ENCODE measurements at regions not wholly inside any gene's neighbourhood (a gene's known extent, or its start where the extent isn't known, plus 50 kb on each side); places are given as distances from the start of the nearest gene placed in this dataset.

GRCh38 chr4:77306496-77306895, 149.5 kb downstream of the CCNG2 start:
- Histone ChIP-seq H4K8ac (replicated peaks; ENCODE audit: insufficient read length, low read depth, low read length) (no peak overlapping the region), H3K27me3 (ENCODE audit: insufficient read depth, low read length) (no peaks in the 10 kb centered on the region), H3K4me2 (ENCODE audit: insufficient read depth, insufficient read length, low read length) (no peak overlapping the region), H3K4me1 (ENCODE audit: insufficient read depth, low read length) (0 out of 2 replicates have a peak, but pooled peaks cover under 1% of the 10 kb centered on the region), H2BK5ac (ENCODE audit: insufficient read length, low read length) (no peak overlapping the region), H3K79me1 (ENCODE audit: insufficient read depth, low read depth, low read length, poor library complexity, severe bottlenecking) (no peaks in the 10 kb centered on the region), H4K20me1 (ENCODE audit: control insufficient read depth, insufficient read depth, insufficient read length) (no peaks in the 10 kb centered on the region), H3K23ac (ENCODE audit: insufficient read length, low read depth, low read length) (no peak overlapping the region), H4K5ac (ENCODE audit: insufficient read length, low read depth, low read length) (no peak overlapping the region), H3K9ac (ENCODE audit: extremely low read depth, insufficient read length, low read length) (no peak overlapping the region), H2BK20ac (ENCODE audit: low read depth, low read length, poor library complexity, severe bottlenecking) (no peak overlapping the region), H2BK120ac (ENCODE audit: low read depth, low read length, poor library complexity, severe bottlenecking) (no peak overlapping the region), H3K27ac (ENCODE audit: insufficient read length, low read depth, low read length) (no peak overlapping the region), H3K56ac (ENCODE audit: insufficient read length, low read depth, low read length) (no peak overlapping the region), H2AFZ (ENCODE audit: low read length) (no peak overlapping the region), H2BK12ac (ENCODE audit: insufficient read length, low read depth, low read length) (no peak overlapping the region), H3K4ac (ENCODE audit: low read depth, low read length) (no peak overlapping the region), H4K91ac (ENCODE audit: insufficient read length, low read depth, low read length) (no peak overlapping the region), H3K18ac (ENCODE audit: insufficient read length, low read depth, low read length) (no peak overlapping the region), H3K79me2 (ENCODE audit: insufficient read depth, low read length) (no peaks in the 10 kb centered on the region), H3K23me2 (ENCODE audit: insufficient read length, low read depth, low read length, poor library complexity, severe bottlenecking) (no peaks in the 10 kb centered on the region), H3K14ac (ENCODE audit: insufficient read depth, low read length) (no peak overlapping the region), H2AK5ac (ENCODE audit: insufficient read length, low read length) (no peak overlapping the region), H3K9me3 (ENCODE audit: control insufficient read depth, low read depth, low read length) (no peaks in the 10 kb centered on the region), H3T11ph (ENCODE audit: low read length) (no peak overlapping the region), H2BK15ac (ENCODE audit: low read depth, low read length) (no peak overlapping the region)
- no peak overlapping the region for H3K27ac Mint-ChIP-seq
- H3K4me3 Mint-ChIP-seq = no peak overlapping the region
- no CpG with 5 or more reads among the region's 2 CpGs for WGBS (ENCODE audit: extremely low coverage, insufficient read length, low lambda C conversion rate)
- H3K27me3 Mint-ChIP-seq (ENCODE audit: low read depth) = peaks cover 3% of the 10 kb centered on the region; the same call in 1 of the 2 replicates
- peaks cover 7 to 8% of the 10 kb centered on the region in 2 experiments for H3K4me1 Mint-ChIP-seq
- no peak for TF ChIP-seq CTCF (conservative IDR thresholded peaks at IDR 0.05)
- no peaks in the 10 kb centered on the region for H3K9me3 Mint-ChIP-seq
- no peaks in the 10 kb centered on the region for H3K36me3 Mint-ChIP-seq (ENCODE audit: insufficient read depth in 1 of 3, low read depth in 3 of 3)
- no peak for DNase-seq
